CD14-positive monocyte (primary cell): ENCODE measurements at regions not wholly inside any gene's neighbourhood (a gene's known extent, or its start where the extent isn't known, plus 50 kb on each side); places are given as distances from the start of the nearest gene placed in this dataset.

Experiments
- DNase-seq, 3 donors: peaks; one replicate each; pipeline ENCODE4 v3.0.0-alpha.2; 2011 to 2022
- H2AFZ ChIP-seq: 2 replicates; pipeline ENCODE4 v1.6.0; 2012; ENCODE audit warnings: mild to moderate bottlenecking, low read depth, low read length, inconsistent platforms; ENCODE audit not compliant: insufficient read depth, poor library complexity, severe bottlenecking
- H3K27ac ChIP-seq, 2 donors: 1 replicate in 1 of 2; 2 replicates in 1 of 2; pipeline ENCODE4 v1.5.1; 2012 to 2013; ENCODE audit warnings: low read length in 2 of 2, control low read depth in 1 of 2, inconsistent platforms in 1 of 2, low read depth in 1 of 2, mild to moderate bottlenecking in 1 of 2
- H3K27me3 ChIP-seq, 2 donors: one replicate each; pipeline versions ENCODE4 v1.6.0 to v1.6.1; 2011 to 2013; ENCODE audit warnings: low read length in 2 of 2; ENCODE audit not compliant: control insufficient read depth in 2 of 2, insufficient read depth in 2 of 2
- H3K36me3 ChIP-seq, 2 donors: replicated peaks in 1 of 2; 1 replicate in 1 of 2; 2 replicates in 1 of 2; pipeline versions ENCODE4 v1.5.1 to v1.6.1; 2012 to 2013; ENCODE audit warnings: low read length in 2 of 2, control low read depth in 1 of 2, inconsistent platforms in 1 of 2, mild to moderate bottlenecking in 1 of 2; ENCODE audit not compliant: insufficient read depth in 2 of 2, control insufficient read depth in 1 of 2
- H3K4me1 ChIP-seq, 2 donors: 1 replicate in 1 of 2; 2 replicates in 1 of 2; pipeline versions ENCODE4 v1.5.1 to v1.6.1; 2012 to 2013; ENCODE audit warnings: low read length in 2 of 2, control low read depth in 1 of 2, inconsistent platforms in 1 of 2, mild to moderate bottlenecking in 1 of 2, moderate library complexity in 1 of 2; ENCODE audit not compliant: insufficient read depth in 2 of 2, control insufficient read depth in 1 of 2
- H3K4me2 ChIP-seq: replicated peaks from 2 replicates; pipeline ENCODE3; 2012; ENCODE audit warnings: low read length, moderate library complexity, mild to moderate bottlenecking; ENCODE audit not compliant: poor library complexity, severe bottlenecking; ENCODE audit errors: extremely low read depth
- H3K4me3 ChIP-seq, 3 experiments: fragments of 200-600 bp in 1 of 3; sonication (generic) in 1 of 3; replicated peaks in 1 of 3; 1 replicate in 2 of 3; 2 replicates in 1 of 3; pipeline ENCODE4 v1.5.1; 2011 to 2013; ENCODE audit warnings: low read length in 3 of 3, mild to moderate bottlenecking in 3 of 3, control low read depth in 2 of 3, low read depth in 2 of 3, inconsistent platforms in 1 of 3, moderate library complexity in 1 of 3
- H3K79me2 ChIP-seq: 2 replicates; pipeline ENCODE4 v1.6.0; 2012; ENCODE audit warnings: mild to moderate bottlenecking, control low read depth, inconsistent platforms, low read length, moderate library complexity; ENCODE audit not compliant: insufficient read depth
- H3K9ac ChIP-seq: 2 replicates; pipeline ENCODE4 v1.6.0; 2017; ENCODE audit warnings: low read length, mild to moderate bottlenecking; ENCODE audit not compliant: insufficient read depth, poor library complexity, severe bottlenecking
- H3K9me3 ChIP-seq, 2 donors: replicated peaks in 1 of 2; 1 replicate in 1 of 2; 2 replicates in 1 of 2; pipeline versions ENCODE4 v1.5.1 to v1.6.1; 2012 to 2013; ENCODE audit warnings: low read length in 2 of 2, control low read depth in 1 of 2; ENCODE audit not compliant: control insufficient read depth in 1 of 2, insufficient read depth in 1 of 2
- H4K20me1 ChIP-seq: 2 replicates; pipeline ENCODE4 v1.6.0; 2012; ENCODE audit warnings: mild to moderate bottlenecking, low read length, control low read depth, moderate library complexity; ENCODE audit not compliant: insufficient read depth
- H3K27ac Mint-ChIP-seq, 7 donors: one replicate each; pipeline ENCODE4 v1.8.0; 2020; ENCODE audit warnings: mild to moderate bottlenecking in 7 of 7, mixed read lengths in 7 of 7, moderate library complexity in 6 of 7, inconsistent platforms in 2 of 7
- H3K27me3 Mint-ChIP-seq, 3 donors: one replicate each; pipeline ENCODE4 v1.8.0; 2021 to 2022; ENCODE audit warnings: low read depth in 3 of 3, mild to moderate bottlenecking in 3 of 3, mixed read lengths in 3 of 3, moderate library complexity in 3 of 3, inconsistent platforms in 1 of 3
- H3K36me3 Mint-ChIP-seq, 2 donors: one replicate each; pipeline ENCODE4 v1.8.0; 2020; ENCODE audit warnings: mixed read lengths in 2 of 2, inconsistent platforms in 1 of 2, mild to moderate bottlenecking in 1 of 2
- H3K4me1 Mint-ChIP-seq: one replicate; pipeline ENCODE4 v1.8.0; 2020; ENCODE audit warnings: mild to moderate bottlenecking, mixed read lengths
- H3K4me3 Mint-ChIP-seq, 2 donors: one replicate each; pipeline ENCODE4 v1.8.0; 2020; ENCODE audit warnings: mild to moderate bottlenecking in 2 of 2, mixed read lengths in 2 of 2, moderate library complexity in 1 of 2
- H3K9me3 Mint-ChIP-seq, 7 donors: one replicate each; pipeline ENCODE4 v1.8.0; 2020 to 2022; ENCODE audit warnings: mixed read lengths in 7 of 7, mild to moderate bottlenecking in 6 of 7, moderate library complexity in 6 of 7, inconsistent platforms in 2 of 7
- WGBS: methylation state at CpG from one replicate; pipeline ENCODE4 v1.1.5; 2013; ENCODE audit warnings: missing lambda C conversion rate; ENCODE audit not compliant: insufficient coverage; 5-methylcytosine and 5-hydroxymethylcytosine counted together
- intact Hi-C, 2 donors: fragments of 100-400 bp; cut with micrococcal nuclease; formaldehyde crosslinking; loops; one replicate each; pipeline versions ENCODE4 v1.15.0 to v1.15.1; 2023
- TF ChIP-seq, protein P1 (sequence below): fragments of 200-600 bp; IDR thresholded peaks from one replicate; pipeline ENCODE4 v1.8.0; 2022; ENCODE audit warnings: antibody characterized with exemption, mild to moderate bottlenecking

DNA sequence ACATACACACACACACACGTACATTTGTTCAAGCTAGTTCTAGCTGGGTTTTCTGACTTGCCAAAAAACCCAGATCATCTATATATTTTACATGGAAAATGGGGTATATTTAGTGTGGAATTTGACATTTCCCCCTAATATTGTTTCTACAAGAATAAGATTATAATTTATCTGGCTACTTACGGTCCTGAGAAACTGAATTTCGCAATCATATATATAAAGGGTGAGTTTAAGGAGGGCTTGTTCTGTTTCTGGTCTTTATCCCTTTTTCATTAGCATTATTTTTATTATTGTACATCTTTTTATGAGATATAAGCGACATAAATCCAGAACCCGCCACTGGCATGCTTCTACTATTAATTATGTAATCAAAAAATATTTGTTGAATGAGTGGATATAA lies 528.9 kb downstream of the TMX3 start:
- Mint-ChIP-seq H3K4me3 (no peak overlapping the region), H3K27ac (no peak overlapping the region), H3K4me1 (no peaks in the 10 kb centered on the region), H3K27me3 (no peaks in the 10 kb centered on the region), H3K9me3 (peaks cover 0 to 12% (median 6%) of the 10 kb centered on the region in 7 donors), H3K36me3 (no peaks in the 10 kb centered on the region)
- no peaks in the 10 kb centered on the region for H3K79me2 ChIP-seq
- H3K4me3 ChIP-seq, result no peak overlapping the region
- H3K4me1 ChIP-seq, result no peaks in the 10 kb centered on the region
- H4K20me1 ChIP-seq, result no peaks in the 10 kb centered on the region
- H3K36me3 ChIP-seq, result no peaks in the 10 kb centered on the region
- no peak overlapping the region for H2AFZ ChIP-seq
- no peaks in the 10 kb centered on the region for H3K27me3 ChIP-seq
- no CpG with 5 or more reads among the region's 5 CpGs for WGBS
- no peak for DNase-seq
- H3K9ac ChIP-seq, result no peak overlapping the region
- intact Hi-C loops, result no loop called here
- TF ChIP-seq, protein P1, sequence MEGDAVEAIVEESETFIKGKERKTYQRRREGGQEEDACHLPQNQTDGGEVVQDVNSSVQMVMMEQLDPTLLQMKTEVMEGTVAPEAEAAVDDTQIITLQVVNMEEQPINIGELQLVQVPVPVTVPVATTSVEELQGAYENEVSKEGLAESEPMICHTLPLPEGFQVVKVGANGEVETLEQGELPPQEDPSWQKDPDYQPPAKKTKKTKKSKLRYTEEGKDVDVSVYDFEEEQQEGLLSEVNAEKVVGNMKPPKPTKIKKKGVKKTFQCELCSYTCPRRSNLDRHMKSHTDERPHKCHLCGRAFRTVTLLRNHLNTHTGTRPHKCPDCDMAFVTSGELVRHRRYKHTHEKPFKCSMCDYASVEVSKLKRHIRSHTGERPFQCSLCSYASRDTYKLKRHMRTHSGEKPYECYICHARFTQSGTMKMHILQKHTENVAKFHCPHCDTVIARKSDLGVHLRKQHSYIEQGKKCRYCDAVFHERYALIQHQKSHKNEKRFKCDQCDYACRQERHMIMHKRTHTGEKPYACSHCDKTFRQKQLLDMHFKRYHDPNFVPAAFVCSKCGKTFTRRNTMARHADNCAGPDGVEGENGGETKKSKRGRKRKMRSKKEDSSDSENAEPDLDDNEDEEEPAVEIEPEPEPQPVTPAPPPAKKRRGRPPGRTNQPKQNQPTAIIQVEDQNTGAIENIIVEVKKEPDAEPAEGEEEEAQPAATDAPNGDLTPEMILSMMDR, result no peak
- no peak overlapping the region for H3K27ac ChIP-seq
- peaks cover 0 to 14% of the 10 kb centered on the region in 2 donors for H3K9me3 ChIP-seq
- no peak overlapping the region for H3K4me2 ChIP-seq

DNA sequence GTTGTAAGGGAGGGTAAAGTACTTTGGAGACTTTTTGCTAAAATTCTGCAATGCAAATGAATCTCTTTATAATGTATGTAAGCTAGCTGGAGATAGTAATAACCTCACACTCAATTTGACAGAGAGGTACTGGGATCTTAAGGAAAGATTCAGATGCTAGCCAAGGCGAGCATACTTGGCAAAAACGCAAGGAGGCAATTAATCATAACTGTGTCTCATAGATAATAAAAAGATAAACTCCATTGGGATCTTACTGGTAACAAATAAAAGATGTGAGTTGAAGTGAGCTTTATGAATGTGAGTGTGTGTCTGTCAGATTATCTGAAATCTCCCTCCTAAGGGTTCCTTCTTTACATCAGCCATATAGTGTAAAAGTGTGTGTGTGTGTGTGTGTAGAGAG lies 533.0 kb downstream of the TMX3 start:
- no peaks in the 10 kb centered on the region for H3K27me3 Mint-ChIP-seq
- no peak overlapping the region for H3K4me3 ChIP-seq

More for the DNA sequence above, 533.0 kb downstream of the TMX3 start:
- WGBS, result no CpG with 5 or more reads among the region's 2 CpGs
- Histone ChIP-seq H3K36me3 (no peaks in the 10 kb centered on the region), H3K4me1 (no peaks in the 10 kb centered on the region), H3K79me2 (no peaks in the 10 kb centered on the region), H3K27me3 (no peaks in the 10 kb centered on the region), H3K27ac (no peak overlapping the region), H3K9ac (no peak overlapping the region), H3K9me3 (peaks cover 0 to 14% of the 10 kb centered on the region in 2 donors), H4K20me1 (no peaks in the 10 kb centered on the region), H3K4me2 (no peak overlapping the region), H2AFZ (no peak overlapping the region)
- no peak overlapping the region for H3K27ac Mint-ChIP-seq
- peaks cover 0 to 16% (median 5%) of the 10 kb centered on the region in 7 donors for H3K9me3 Mint-ChIP-seq
- intact Hi-C loops, result no loop called here
- TF ChIP-seq, protein P1, result no peak
- no peaks in the 10 kb centered on the region for H3K36me3 Mint-ChIP-seq
- no peaks in the 10 kb centered on the region for H3K4me1 Mint-ChIP-seq
- no peak overlapping the region for H3K4me3 Mint-ChIP-seq
- DNase-seq, result no peak
